ENCODE measurements at regions not wholly inside any gene's neighbourhood (a gene's known extent, or its start where the extent isn't known, plus 50 kb on each side); places are given as distances from the start of the nearest gene placed in this dataset.

GRCh38 chr2:133936096-133936495, 317.8 kb upstream of the MGAT5 start:
- in situ Hi-C loops (cut with HindIII; ENCODE audit: low sequenced_read_pairs), result no loop called here
- no peak for DNase-seq (ENCODE audit: low read depth, low spot score)
- no peak overlapping the region for H3K4me3 ChIP-seq (ENCODE audit: low read depth, low read length)
- no peak for TF ChIP-seq CTCF (IDR thresholded peaks at IDR 0.05; ENCODE audit: low read depth, low read length)

- no peak for TF ChIP-seq CTCF (IDR thresholded peaks at IDR 0.05; ENCODE audit: low read depth, low read length)
- no peak for DNase-seq (ENCODE audit: low read depth, low spot score)
- in situ Hi-C loops (cut with HindIII; ENCODE audit: low sequenced_read_pairs), result no loop called here
Measured at GRCh38 chr2:133936601-133937000, 317.3 kb upstream of the MGAT5 start.

GRCh38 chr2:133937669-133938068, 316.2 kb upstream of the MGAT5 start:
- TF ChIP-seq CTCF (IDR thresholded peaks at IDR 0.05; ENCODE audit: low read depth, low read length), result no peak
- DNase-seq (ENCODE audit: low read depth, low spot score), result no peak
- H3K4me3 ChIP-seq (ENCODE audit: low read depth, low read length), result no peak overlapping the region
- in situ Hi-C loops (cut with HindIII; ENCODE audit: low sequenced_read_pairs), result no loop called here

More at GRCh38 chr2:133936601-133937000, 317.3 kb upstream of the MGAT5 start:
- H3K4me3 ChIP-seq (ENCODE audit: low read depth, low read length), result no peak overlapping the region

GRCh38 chr2:133940134-133940533, 313.7 kb upstream of the MGAT5 start:
- no peak overlapping the region for H3K4me3 ChIP-seq (ENCODE audit: low read depth, low read length)
- DNase-seq (ENCODE audit: low read depth, low spot score), result no peak
- in situ Hi-C loops (cut with HindIII; ENCODE audit: low sequenced_read_pairs), result no loop called here
- no peak for TF ChIP-seq CTCF (IDR thresholded peaks at IDR 0.05; ENCODE audit: low read depth, low read length)

GRCh38 chr2:133941666-133942065, 312.2 kb upstream of the MGAT5 start:
- no peak for DNase-seq (ENCODE audit: low read depth, low spot score)
- no peak overlapping the region for H3K4me3 ChIP-seq (ENCODE audit: low read depth, low read length)
- TF ChIP-seq CTCF (IDR thresholded peaks at IDR 0.05; ENCODE audit: low read depth, low read length), result no peak
- in situ Hi-C loops (cut with HindIII; ENCODE audit: low sequenced_read_pairs), result no loop called here

GRCh38 chr2:133942398-133942797, 311.5 kb upstream of the MGAT5 start:
- no peak overlapping the region for H3K4me3 ChIP-seq (ENCODE audit: low read depth, low read length)
- TF ChIP-seq CTCF (IDR thresholded peaks at IDR 0.05; ENCODE audit: low read depth, low read length), result no peak
- in situ Hi-C loops (cut with HindIII; ENCODE audit: low sequenced_read_pairs), result no loop called here
- DNase-seq (ENCODE audit: low read depth, low spot score), result no peak

GRCh38 chr2:133943108-133943507, 310.8 kb upstream of the MGAT5 start:
- no peak overlapping the region for H3K4me3 ChIP-seq (ENCODE audit: low read depth, low read length)
- no peak for TF ChIP-seq CTCF (IDR thresholded peaks at IDR 0.05; ENCODE audit: low read depth, low read length)
- no peak for DNase-seq (ENCODE audit: low read depth, low spot score)
- in situ Hi-C loops (cut with HindIII; ENCODE audit: low sequenced_read_pairs), result no loop called here

Data from astrocyte of the spinal cord (primary cell).